H1 (cell line): ENCODE measurements at regions not wholly inside any gene's neighbourhood (a gene's known extent, or its start where the extent isn't known, plus 50 kb on each side); places are given as distances from the start of the nearest gene placed in this dataset.

ENCODE experiments used
- CTCF ChIA-PET: fragments of 300-600 bp; sonication (Branson Sonifier 250); formaldehyde crosslinking; loops from one replicate; lab custom pipeline; 2021; ENCODE audit not compliant: partially characterized antibody; lab: Charles Lee
- POLR2A ChIA-PET: fragments of 300-600 bp; sonication (Branson Sonifier 250); formaldehyde crosslinking; loops from one replicate; lab custom pipeline; 2021; ENCODE audit warnings: inconsistent platforms; ENCODE audit not compliant: partially characterized antibody; lab: Charles Lee
- DNase-seq, 2 experiments: peaks; one replicate each; pipeline versions ENCODE4 v3.0.0 to v3.0.0-alpha.2; 2010 to 2022; ENCODE audit warnings: low spot score in 2 of 2, low read depth in 1 of 2, mixed read lengths in 1 of 2
- FAIRE-seq: peaks from 2 replicates; lab custom pipeline; 2011; peaks lifted over from hg19 to GRCh38; lab: Jason Lieb, UNC
- H2AFZ ChIP-seq: 2 replicates; pipeline ENCODE4 v1.8.1; 2012; ENCODE audit warnings: low read length, inconsistent platforms
- H2AK5ac ChIP-seq: 2 replicates; pipeline ENCODE4 v1.6.1; 2013; ENCODE audit warnings: low read depth, low read length
- H2BK120ac ChIP-seq: replicated peaks from 2 replicates; pipeline ENCODE3; 2013; ENCODE audit warnings: low read depth, low read length, inconsistent platforms
- H2BK12ac ChIP-seq: 2 replicates; pipeline ENCODE4 v1.6.1; 2013; ENCODE audit warnings: low read depth, low read length
- H2BK15ac ChIP-seq: 2 replicates; pipeline ENCODE4 v1.6.1; 2013; ENCODE audit warnings: low read length
- H2BK20ac ChIP-seq: 2 replicates; pipeline ENCODE4 v1.6.1; 2013; ENCODE audit warnings: low read length
- H2BK5ac ChIP-seq: 2 replicates; pipeline ENCODE4 v1.6.1; 2013; ENCODE audit warnings: low read depth, low read length
- H3K14ac ChIP-seq: 2 replicates; pipeline ENCODE4 v1.6.1; 2013; ENCODE audit warnings: inconsistent platforms; ENCODE audit not compliant: insufficient read length
- H3K18ac ChIP-seq: 2 replicates; pipeline ENCODE4 v1.6.1; 2013; ENCODE audit warnings: low read length; ENCODE audit errors: extremely low read depth
- H3K23ac ChIP-seq: 2 replicates; pipeline ENCODE4 v1.6.1; 2013; ENCODE audit warnings: inconsistent platforms; ENCODE audit not compliant: insufficient read length
- H3K23me2 ChIP-seq: 2 replicates; pipeline ENCODE4 v1.6.1; 2013; ENCODE audit warnings: low read depth, low read length
- H3K27ac ChIP-seq: 2 replicates; pipeline ENCODE4 v1.6.1; 2011; ENCODE audit warnings: low read depth, low read length, inconsistent platforms
- H3K27me3 ChIP-seq, 4 experiments: replicated peaks in 1 of 4; 1 replicate in 1 of 4; 2 replicates in 3 of 4; pipeline versions ENCODE4 v1.6.1 to v1.8.1; 2011 to 2013; ENCODE audit warnings: low read length in 3 of 4, mild to moderate bottlenecking in 3 of 4, inconsistent platforms in 2 of 4, mixed read lengths in 2 of 4, moderate library complexity in 1 of 4; ENCODE audit not compliant: control insufficient read depth in 3 of 4, insufficient read depth in 3 of 4; ENCODE audit errors: extremely low read depth in 1 of 4
- H3K36me3 ChIP-seq, 4 experiments: 2 replicates each; pipeline versions ENCODE4 v1.6.1 to v1.8.1; 2011 to 2013; ENCODE audit warnings: mild to moderate bottlenecking in 4 of 4, low read length in 3 of 4, moderate library complexity in 2 of 4, control low read depth in 1 of 4, inconsistent platforms in 1 of 4; ENCODE audit not compliant: insufficient read depth in 4 of 4, control insufficient read depth in 2 of 4
- H3K4ac ChIP-seq: replicated peaks from 2 replicates; pipeline ENCODE3; 2013; ENCODE audit warnings: low read length, low read depth, mixed read lengths, inconsistent platforms; ENCODE audit not compliant: insufficient read length
- H3K4me1 ChIP-seq, 4 experiments: replicated peaks in 1 of 4; 1 replicate in 1 of 4; 2 replicates in 3 of 4; pipeline versions ENCODE4 v1.6.1 to v1.8.1; 2011 to 2013; ENCODE audit warnings: low read length in 3 of 4, inconsistent platforms in 2 of 4, mixed read lengths in 1 of 4; ENCODE audit not compliant: insufficient read depth in 4 of 4, control insufficient read depth in 3 of 4
- H3K4me2 ChIP-seq, 2 experiments: 2 replicates each; pipeline versions ENCODE4 v1.6.1 to v1.8.1; 2011 to 2013; ENCODE audit warnings: low read depth in 2 of 2, low read length in 2 of 2, control low read depth in 1 of 2, inconsistent platforms in 1 of 2, mild to moderate bottlenecking in 1 of 2; ENCODE audit not compliant: insufficient read depth in 1 of 2
- H3K4me3 ChIP-seq, 4 experiments: fragments of 200-600, 300-600 bp in 1 of 4; sonication (generic), shearing (Covaris generic), sonication (Bioruptor Twin) in 1 of 4; 2 replicates each; pipeline versions ENCODE4 v1.5.1 to v1.8.1; 2011 to 2016; ENCODE audit warnings: low read length in 4 of 4, low read depth in 3 of 4, control low read depth in 2 of 4, inconsistent platforms in 2 of 4, mild to moderate bottlenecking in 2 of 4, mixed read lengths in 1 of 4, moderate library complexity in 1 of 4; ENCODE audit not compliant: insufficient read depth in 2 of 4; ENCODE audit errors: extremely low read depth in 1 of 4
- H3K56ac ChIP-seq: replicated peaks from 2 replicates; pipeline ENCODE3; 2013; ENCODE audit warnings: low read depth, mild to moderate bottlenecking, mixed read lengths, low read length, inconsistent platforms; ENCODE audit not compliant: insufficient read length
- H3K79me1 ChIP-seq: 2 replicates; pipeline ENCODE4 v1.6.1; 2013; ENCODE audit warnings: low read depth, low read length, control low read depth
- H3K79me2 ChIP-seq, 2 experiments: 2 replicates each; pipeline versions ENCODE4 v1.6.1 to v1.8.1; 2012 to 2013; ENCODE audit warnings: low read length in 2 of 2, mild to moderate bottlenecking in 2 of 2, inconsistent platforms in 1 of 2; ENCODE audit not compliant: insufficient read depth in 2 of 2, control insufficient read depth in 1 of 2
- H3K9ac ChIP-seq, 4 experiments: replicated peaks in 1 of 4; 1 replicate in 1 of 4; 2 replicates in 3 of 4; pipeline versions ENCODE4 v1.6.1 to v1.8.1; 2011 to 2013; ENCODE audit warnings: low read depth in 3 of 4, low read length in 3 of 4, control low read depth in 2 of 4, mild to moderate bottlenecking in 2 of 4, moderate library complexity in 2 of 4, inconsistent platforms in 1 of 4; ENCODE audit errors: extremely low read depth in 1 of 4
- H3K9me3 ChIP-seq, 2 experiments: 2 replicates each; pipeline versions ENCODE4 v1.6.1 to v1.8.1; 2012 to 2013; ENCODE audit warnings: mild to moderate bottlenecking in 2 of 2, moderate library complexity in 2 of 2, control low read depth in 1 of 2, inconsistent platforms in 1 of 2, low read depth in 1 of 2, low read length in 1 of 2, mixed read lengths in 1 of 2; ENCODE audit not compliant: insufficient read depth in 2 of 2
- H4K20me1 ChIP-seq, 2 experiments: replicated peaks in 1 of 2; 2 replicates each; pipeline versions ENCODE3 to v1.8.1; 2011 to 2013; ENCODE audit warnings: inconsistent platforms in 2 of 2, low read length in 2 of 2, mild to moderate bottlenecking in 1 of 2; ENCODE audit not compliant: insufficient read depth in 2 of 2, control insufficient read depth in 1 of 2
- H4K5ac ChIP-seq: 2 replicates; pipeline ENCODE4 v1.6.1; 2013; ENCODE audit warnings: low read length, low read depth, mixed read lengths, inconsistent platforms; ENCODE audit not compliant: insufficient read length
- H4K8ac ChIP-seq: 2 replicates; pipeline ENCODE4 v1.8.0; 2013; ENCODE audit warnings: mild to moderate bottlenecking, moderate library complexity, low read length, inconsistent platforms; ENCODE audit not compliant: insufficient read depth; ENCODE audit errors: extremely low read depth
- H4K91ac ChIP-seq: replicated peaks from 2 replicates; pipeline ENCODE3; 2013; ENCODE audit warnings: low read length, mixed read lengths, inconsistent platforms; ENCODE audit not compliant: insufficient read length
- CBX8 ChIP-seq: fragments of 300-800, 300-1000 bp; sonication (generic); IDR thresholded peaks from 2 replicates; pipeline ENCODE4 v1.7.1; 2016; ENCODE audit warnings: low read depth, low read length, borderline replicate concordance
- CHD1 ChIP-seq: IDR thresholded peaks from 2 replicates; pipeline ENCODE4 v1.6.1; 2012; ENCODE audit warnings: low read depth, low read length, improper control_type of control experiment
- CTBP2 ChIP-seq: IDR thresholded peaks from 2 replicates; pipeline ENCODE4 v1.7.0; 2011; ENCODE audit warnings: borderline replicate concordance, mild to moderate bottlenecking, moderate library complexity, mixed read lengths, low read length; ENCODE audit not compliant: insufficient read depth, insufficient read length
- EP300 ChIP-seq, 2 experiments: IDR thresholded peaks; 1 replicate in 1 of 2; 2 replicates in 1 of 2; pipeline ENCODE4 v1.6.1; 2011 to 2012; ENCODE audit warnings: low read depth in 2 of 2, low read length in 2 of 2, mild to moderate bottlenecking in 2 of 2, borderline replicate concordance in 1 of 2, inconsistent platforms in 1 of 2, moderate library complexity in 1 of 2
- GTF2F1 ChIP-seq: IDR thresholded peaks from 2 replicates; pipeline ENCODE4 v1.6.1; 2012; ENCODE audit warnings: low read depth, low read length, improper control_type of control experiment, borderline replicate concordance
- NRF1 ChIP-seq: IDR thresholded peaks from 2 replicates; pipeline ENCODE4 v1.6.1; 2011; ENCODE audit warnings: mild to moderate bottlenecking, low read depth, low read length, improper control_type of control experiment
- RBBP5 ChIP-seq: IDR thresholded peaks from 2 replicates; pipeline ENCODE4 v1.7.1; 2012; ENCODE audit warnings: low read depth, mild to moderate bottlenecking, inconsistent platforms, low read length, moderate library complexity, borderline replicate concordance
- TAF1 ChIP-seq: IDR thresholded peaks from 2 replicates; pipeline ENCODE4 v1.6.1; 2011; ENCODE audit warnings: mild to moderate bottlenecking, low read depth, low read length
- TAF7 ChIP-seq: optimal IDR thresholded peaks from 2 replicates; pipeline ENCODE3; 2011; ENCODE audit warnings: low read depth, mild to moderate bottlenecking, inconsistent platforms, low read length, moderate library complexity, borderline replicate concordance
- ZNF274 ChIP-seq: IDR thresholded peaks from 2 replicates; pipeline ENCODE4 v1.7.0; 2012; ENCODE audit warnings: low read length, borderline replicate concordance; ENCODE audit errors: extremely low read depth
- WGBS, 2 experiments: shearing (Covaris generic) in 1 of 2; methylation state at CpG; one replicate each; pipeline versions ENCODE4 v1.1.6 to v1.1.7; 2013 to 2015; ENCODE audit warnings: low lambda C conversion rate in 2 of 2, mixed read lengths in 2 of 2, inconsistent platforms in 1 of 2, low coverage in 1 of 2, missing lambda C conversion rate in 1 of 2; ENCODE audit not compliant: insufficient replicate concordance in 2 of 2, insufficient coverage in 1 of 2, insufficient read length in 1 of 2; ENCODE audit errors: extremely low coverage in 1 of 2, missing lambda C conversion rate in 1 of 2; 5-methylcytosine and 5-hydroxymethylcytosine counted together
- TF ChIP-seq, protein P1 (sequence below): IDR thresholded peaks from 2 replicates; pipeline ENCODE4 v1.6.1; 2012; ENCODE audit warnings: inconsistent platforms
- TF ChIP-seq, protein P2 (sequence below): IDR thresholded peaks from 2 replicates; pipeline ENCODE4 v1.6.1; 2012; ENCODE audit warnings: low read length, inconsistent platforms

DNA sequence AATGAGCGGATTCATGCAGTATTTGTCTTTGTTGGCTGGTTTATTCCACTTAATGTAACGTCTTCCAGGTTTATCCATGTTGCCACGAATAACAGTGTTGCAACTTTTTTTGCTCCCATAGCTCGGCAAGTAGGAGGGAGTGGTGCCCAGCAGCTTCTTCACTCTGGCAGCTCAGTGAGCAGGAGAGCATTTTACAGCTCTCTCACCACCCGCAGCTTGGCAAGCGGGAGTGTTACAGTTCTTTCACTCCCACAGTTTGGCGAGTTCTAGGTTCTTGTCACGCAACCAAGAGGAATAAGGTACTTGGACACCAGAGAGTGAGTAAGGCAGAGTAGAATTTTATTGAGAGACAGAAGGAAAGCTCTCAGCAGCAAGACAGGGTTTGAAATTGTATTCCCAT lies 935.2 kb downstream of the TBL1XR1 start:
- H3K14ac ChIP-seq: no peak overlapping the region
- no peak overlapping the region for H4K5ac ChIP-seq
- no peaks in the 10 kb centered on the region for H3K23me2 ChIP-seq
- ChIA-PET POLR2A (no interaction called here), CTCF (no interaction called here)
- H3K18ac ChIP-seq: no peak overlapping the region
- no peak overlapping the region for H2BK120ac ChIP-seq
- H2BK15ac ChIP-seq: no peak overlapping the region
- no peaks in the 10 kb centered on the region for H3K36me3 ChIP-seq
- no peak overlapping the region for H3K4me2 ChIP-seq
- no peak overlapping the region for H2AK5ac ChIP-seq
- H3K56ac ChIP-seq: no peak overlapping the region
- no peaks in the 10 kb centered on the region for H4K20me1 ChIP-seq
- H3K79me2 ChIP-seq: no peaks in the 10 kb centered on the region
- H2AFZ ChIP-seq: no peak overlapping the region
- FAIRE-seq (no peak), DNase-seq (no peak)
- no peak overlapping the region for H2BK12ac ChIP-seq
- H4K91ac ChIP-seq: no peak overlapping the region
- no peak overlapping the region for H3K9ac ChIP-seq
- H2BK5ac ChIP-seq: no peak overlapping the region
- TF ChIP-seq RBBP5 (no peak), ZNF274 (no peak), TAF1 (no peak), EP300 (IDR thresholded peaks at IDR 0.05; ENCODE audit: borderline replicate concordance in 1 of 2, low read depth in 2 of 2, low read length in 2 of 2) (no peak), NRF1 (no peak), CTBP2 (no peak), CHD1 (no peak), GTF2F1 (no peak), CBX8 (no peak), TAF7 (no peak)
- TF ChIP-seq, protein P1, sequence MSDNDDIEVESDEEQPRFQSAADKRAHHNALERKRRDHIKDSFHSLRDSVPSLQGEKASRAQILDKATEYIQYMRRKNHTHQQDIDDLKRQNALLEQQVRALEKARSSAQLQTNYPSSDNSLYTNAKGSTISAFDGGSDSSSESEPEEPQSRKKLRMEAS: no peak
- TF ChIP-seq, protein P2, sequence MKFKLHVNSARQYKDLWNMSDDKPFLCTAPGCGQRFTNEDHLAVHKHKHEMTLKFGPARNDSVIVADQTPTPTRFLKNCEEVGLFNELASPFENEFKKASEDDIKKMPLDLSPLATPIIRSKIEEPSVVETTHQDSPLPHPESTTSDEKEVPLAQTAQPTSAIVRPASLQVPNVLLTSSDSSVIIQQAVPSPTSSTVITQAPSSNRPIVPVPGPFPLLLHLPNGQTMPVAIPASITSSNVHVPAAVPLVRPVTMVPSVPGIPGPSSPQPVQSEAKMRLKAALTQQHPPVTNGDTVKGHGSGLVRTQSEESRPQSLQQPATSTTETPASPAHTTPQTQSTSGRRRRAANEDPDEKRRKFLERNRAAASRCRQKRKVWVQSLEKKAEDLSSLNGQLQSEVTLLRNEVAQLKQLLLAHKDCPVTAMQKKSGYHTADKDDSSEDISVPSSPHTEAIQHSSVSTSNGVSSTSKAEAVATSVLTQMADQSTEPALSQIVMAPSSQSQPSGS: no peak
- H3K4me3 ChIP-seq: no peak overlapping the region
- H3K27ac ChIP-seq: no peak overlapping the region
- H3K27me3 ChIP-seq: no peaks in the 10 kb centered on the region
- no peak overlapping the region for H3K23ac ChIP-seq
- 88% methylated on average over 8 of the region's 8 CpGs; no CpG with 5 or more reads in 1 of the 2 experiments for WGBS, 2 experiments
- no peaks in the 10 kb centered on the region for H3K4me1 ChIP-seq
- peaks cover 0 to 3% of the 10 kb centered on the region in 2 experiments; a peak in 1 of 4 replicates for H3K9me3 ChIP-seq
- H3K4ac ChIP-seq: no peak overlapping the region
- H3K79me1 ChIP-seq: no peaks in the 10 kb centered on the region
- H4K8ac ChIP-seq: no peak overlapping the region
- no peak overlapping the region for H2BK20ac ChIP-seq
